Calu3 (cell line): ENCODE measurements at regions not wholly inside any gene's neighbourhood (a gene's known extent, or its start where the extent isn't known, plus 50 kb on each side); places are given as distances from the start of the nearest gene placed in this dataset.

Experiments
- BruUV-seq: library from RNA; stranded (reverse); fragments of 400-500 nt; replicated peaks from 2 replicates; lab custom pipeline; 2021; lab: Mats Ljungman, UMichigan
- CTCF ChIA-PET: fragments of 300-600 bp; sonication (Branson Sonifier 250); formaldehyde crosslinking; loops from one replicate; lab custom pipeline; 2022; ENCODE audit warnings: antibody characterized with exemption; lab: Charles Lee
- DNase-seq: peaks from one replicate; pipeline ENCODE4 v3.0.0; 2022
- H3K27ac Mint-ChIP-seq: one replicate; pipeline ENCODE4 v1.8.0; 2022; ENCODE audit warnings: mixed read lengths; ENCODE audit not compliant: unreplicated experiment
- H3K27me3 Mint-ChIP-seq: one replicate; pipeline ENCODE4 v1.8.0; 2022; ENCODE audit warnings: mixed read lengths; ENCODE audit not compliant: unreplicated experiment
- H3K36me3 Mint-ChIP-seq: one replicate; pipeline ENCODE4 v1.8.0; 2022; ENCODE audit warnings: mild to moderate bottlenecking, moderate library complexity, mixed read lengths; ENCODE audit not compliant: insufficient read depth, unreplicated experiment
- H3K4me1 Mint-ChIP-seq: one replicate; pipeline ENCODE4 v1.8.0; 2022; ENCODE audit warnings: mild to moderate bottlenecking, low read depth, mixed read lengths; ENCODE audit not compliant: unreplicated experiment
- H3K4me3 Mint-ChIP-seq: one replicate; pipeline ENCODE4 v1.8.0; 2022; ENCODE audit warnings: mild to moderate bottlenecking, low read depth, moderate library complexity, mixed read lengths; ENCODE audit not compliant: unreplicated experiment
- H3K9me3 Mint-ChIP-seq: one replicate; pipeline ENCODE4 v1.8.0; 2022; ENCODE audit warnings: low read depth, mixed read lengths; ENCODE audit not compliant: unreplicated experiment
- intact Hi-C: fragments of 100-400 bp; cut with micrococcal nuclease; formaldehyde crosslinking; loops from one replicate; pipeline ENCODE4 v1.10.0; 2022; ENCODE audit not compliant: unreplicated experiment
- TF ChIP-seq, protein P1 (sequence below): fragments of 200-600 bp; IDR thresholded peaks from one replicate; pipeline ENCODE4 v1.8.0; 2022; ENCODE audit warnings: antibody characterized with exemption; ENCODE audit not compliant: unreplicated experiment

DNA sequence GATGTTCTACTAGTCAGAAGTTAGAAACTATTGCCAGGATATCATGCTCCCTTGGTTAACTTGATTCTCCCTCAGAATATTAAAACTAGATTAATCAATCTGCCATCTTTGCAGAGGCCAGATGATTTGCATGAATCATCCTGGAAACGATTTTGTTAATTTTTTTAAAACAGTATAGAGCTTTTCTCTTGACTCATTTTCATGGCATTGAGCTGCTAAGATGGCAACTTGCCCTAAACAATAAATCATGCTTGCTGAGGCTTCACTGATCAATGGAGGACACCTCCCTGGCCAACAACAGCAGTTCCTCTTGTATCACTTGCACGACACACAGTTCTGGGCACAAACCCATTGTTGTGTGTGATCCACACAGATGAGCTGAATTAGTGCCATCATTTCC, 109.1 kb downstream of the COL6A6 start:
- intact Hi-C loops = no loop called here
- no TSS peak for BruUV-seq
- DNase-seq = no peak
- peaks cover 50% of the 10 kb centered on the region for H3K27me3 Mint-ChIP-seq
- TF ChIP-seq, protein P1, sequence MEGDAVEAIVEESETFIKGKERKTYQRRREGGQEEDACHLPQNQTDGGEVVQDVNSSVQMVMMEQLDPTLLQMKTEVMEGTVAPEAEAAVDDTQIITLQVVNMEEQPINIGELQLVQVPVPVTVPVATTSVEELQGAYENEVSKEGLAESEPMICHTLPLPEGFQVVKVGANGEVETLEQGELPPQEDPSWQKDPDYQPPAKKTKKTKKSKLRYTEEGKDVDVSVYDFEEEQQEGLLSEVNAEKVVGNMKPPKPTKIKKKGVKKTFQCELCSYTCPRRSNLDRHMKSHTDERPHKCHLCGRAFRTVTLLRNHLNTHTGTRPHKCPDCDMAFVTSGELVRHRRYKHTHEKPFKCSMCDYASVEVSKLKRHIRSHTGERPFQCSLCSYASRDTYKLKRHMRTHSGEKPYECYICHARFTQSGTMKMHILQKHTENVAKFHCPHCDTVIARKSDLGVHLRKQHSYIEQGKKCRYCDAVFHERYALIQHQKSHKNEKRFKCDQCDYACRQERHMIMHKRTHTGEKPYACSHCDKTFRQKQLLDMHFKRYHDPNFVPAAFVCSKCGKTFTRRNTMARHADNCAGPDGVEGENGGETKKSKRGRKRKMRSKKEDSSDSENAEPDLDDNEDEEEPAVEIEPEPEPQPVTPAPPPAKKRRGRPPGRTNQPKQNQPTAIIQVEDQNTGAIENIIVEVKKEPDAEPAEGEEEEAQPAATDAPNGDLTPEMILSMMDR = no peak
- H3K27ac Mint-ChIP-seq = no peak overlapping the region
- no peaks in the 10 kb centered on the region for H3K9me3 Mint-ChIP-seq
- CTCF ChIA-PET = interaction anchor here (0.7 kb wide), 1 partner anchor 10 kb away, joined by 3 read pairs; no protein-coding TSS in a partner anchor
- H3K4me3 Mint-ChIP-seq = no peak overlapping the region
- no peaks in the 10 kb centered on the region for H3K36me3 Mint-ChIP-seq
- no peaks in the 10 kb centered on the region for H3K4me1 Mint-ChIP-seq

DNA sequence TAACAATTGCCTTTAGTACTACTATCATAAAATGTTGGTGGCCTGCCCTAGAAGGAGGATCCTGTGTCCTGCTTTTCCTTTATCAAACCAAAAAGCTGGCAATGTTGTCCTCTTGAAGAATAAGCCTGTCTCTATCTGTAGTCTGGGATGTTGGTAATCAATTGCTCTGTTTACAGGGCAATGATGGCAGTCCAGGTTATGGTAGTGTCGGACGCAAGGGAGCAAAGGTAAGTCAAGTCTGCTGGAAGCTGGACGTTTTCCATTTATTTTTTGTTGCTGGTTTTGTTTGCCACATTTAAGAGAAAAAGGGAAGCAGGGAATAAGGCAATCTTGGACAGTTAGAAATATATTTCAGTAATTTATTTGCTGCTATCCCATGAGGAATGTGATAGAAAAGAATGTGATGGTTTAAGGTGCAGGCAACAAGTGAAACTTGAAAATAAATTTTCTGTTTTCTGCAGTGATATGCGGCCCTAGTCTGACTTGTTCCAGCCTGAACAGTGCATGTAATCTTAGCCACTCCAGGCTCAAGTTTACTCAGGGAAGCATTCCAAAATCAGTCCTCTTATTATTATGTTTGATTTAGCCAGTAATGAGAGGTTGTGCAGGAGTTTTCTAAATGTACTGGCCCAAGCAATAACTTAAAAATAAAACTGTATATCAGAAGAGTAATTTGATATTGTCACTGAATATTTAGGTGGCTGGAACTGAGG, 110.3 kb downstream of the COL6A6 start:
- intact Hi-C loops = no loop called here
- no peaks in the 10 kb centered on the region for H3K9me3 Mint-ChIP-seq
- H3K27ac Mint-ChIP-seq = no peak overlapping the region
- CTCF ChIA-PET = no interaction called here
- DNase-seq = no peak
- H3K4me3 Mint-ChIP-seq = no peak overlapping the region
- BruUV-seq = no TSS peak
- H3K36me3 Mint-ChIP-seq = no peaks in the 10 kb centered on the region
- H3K4me1 Mint-ChIP-seq = no peaks in the 10 kb centered on the region
- TF ChIP-seq, protein P1 = no peak
- H3K27me3 Mint-ChIP-seq = peaks cover 50% of the 10 kb centered on the region

DNA sequence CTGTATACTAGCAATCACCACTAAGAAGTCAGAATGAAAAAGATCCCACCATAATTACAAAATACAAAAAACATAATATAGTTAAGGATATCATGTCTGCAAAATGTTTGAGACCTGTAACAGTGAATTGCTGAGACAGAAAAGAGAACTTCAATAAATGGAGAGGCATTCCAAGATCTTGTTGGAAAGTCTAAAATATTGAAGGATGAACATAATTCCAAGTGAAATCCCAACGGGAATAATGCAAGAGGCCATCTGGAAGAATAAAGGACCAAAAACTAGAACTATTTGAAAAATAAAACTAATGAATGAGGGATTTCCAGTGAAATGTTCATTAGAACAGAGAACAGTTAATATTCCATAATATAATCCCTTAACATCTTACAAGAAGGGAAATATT, 110.9 kb downstream of the COL6A6 start:
- DNase-seq = no peak
- H3K9me3 Mint-ChIP-seq = no peaks in the 10 kb centered on the region
- CTCF ChIA-PET = no interaction called here
- TF ChIP-seq, protein P1 = no peak
- peaks cover 47% of the 10 kb centered on the region for H3K27me3 Mint-ChIP-seq
- H3K36me3 Mint-ChIP-seq = no peaks in the 10 kb centered on the region
- H3K4me3 Mint-ChIP-seq = no peak overlapping the region
- no peak overlapping the region for H3K27ac Mint-ChIP-seq
- no peaks in the 10 kb centered on the region for H3K4me1 Mint-ChIP-seq
- BruUV-seq = no TSS peak
- intact Hi-C loops = no loop called here
